DMS 273 treated with DMSO at 0.1 percent for 48 hours (cell line): ENCODE measurements at regions not wholly inside any gene's neighbourhood (a gene's known extent, or its start where the extent isn't known, plus 50 kb on each side); places are given as distances from the start of the nearest gene placed in this dataset.

Source experiments
- DNase-seq: peaks from one replicate; lab custom pipeline; 2025; lab: John Stamatoyannopoulos, UW

DNA sequence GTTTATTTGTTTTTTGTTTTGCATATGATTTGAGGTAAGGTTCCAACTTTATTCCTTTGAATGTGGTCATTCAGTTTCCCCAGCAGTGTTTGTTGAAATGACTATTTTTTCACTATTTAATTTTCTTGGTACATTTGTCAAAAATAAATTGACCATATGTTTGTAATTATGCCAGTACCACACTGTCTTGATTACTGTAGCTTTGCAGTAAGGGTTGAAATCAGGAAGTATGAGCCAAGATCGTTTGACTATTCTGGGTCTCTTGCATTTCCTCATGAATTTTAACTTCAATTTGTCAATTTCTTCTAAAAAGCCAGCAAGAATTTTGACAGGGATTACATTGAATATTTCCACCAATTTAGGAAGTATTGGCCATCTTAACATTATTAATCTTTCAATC, 199.3 kb upstream of the PPFIA2 start:
- no peak for DNase-seq

DNA sequence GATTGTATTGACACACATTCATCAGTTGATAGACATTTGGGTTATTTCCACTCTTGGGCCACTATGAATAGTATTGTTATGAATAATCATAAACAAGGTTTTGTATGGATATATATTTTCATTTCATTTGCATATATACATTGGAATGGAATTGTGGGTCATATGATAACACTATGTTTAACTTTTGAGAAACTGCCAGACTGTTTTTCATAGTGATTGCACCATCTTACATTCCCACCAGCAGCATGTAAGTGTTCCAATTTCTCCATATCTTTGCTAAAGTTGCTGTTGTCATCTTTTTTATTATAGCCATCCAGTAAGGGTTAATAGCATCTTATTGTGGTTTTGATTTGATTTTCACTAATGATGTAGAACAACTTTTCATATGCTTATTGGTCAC, 198.5 kb upstream of the PPFIA2 start:
- DNase-seq, result no peak

GRCh38 chr12:81956468-81956860, 197.3 kb upstream of the PPFIA2 start:
- no peak for DNase-seq

DNA sequence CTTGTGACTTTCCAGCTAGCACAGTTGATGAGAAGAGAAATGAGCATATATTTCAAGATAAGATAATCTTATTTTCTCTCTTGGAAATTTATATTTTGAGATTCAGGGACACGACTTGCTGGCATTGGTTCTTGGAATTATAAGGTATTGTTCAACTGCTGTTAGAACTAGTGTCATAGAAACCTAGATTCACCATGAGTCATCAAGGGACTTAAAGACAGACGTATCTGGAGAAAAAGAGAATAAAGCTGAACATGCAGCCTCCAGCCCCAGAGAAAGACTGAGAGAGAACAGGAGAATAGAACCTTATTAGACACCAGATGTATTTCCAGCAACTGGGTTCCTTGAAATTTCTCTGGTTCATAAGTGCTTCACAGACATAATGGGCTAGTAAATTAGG, 194.4 kb upstream of the PPFIA2 start:
- no peak for DNase-seq

DNA sequence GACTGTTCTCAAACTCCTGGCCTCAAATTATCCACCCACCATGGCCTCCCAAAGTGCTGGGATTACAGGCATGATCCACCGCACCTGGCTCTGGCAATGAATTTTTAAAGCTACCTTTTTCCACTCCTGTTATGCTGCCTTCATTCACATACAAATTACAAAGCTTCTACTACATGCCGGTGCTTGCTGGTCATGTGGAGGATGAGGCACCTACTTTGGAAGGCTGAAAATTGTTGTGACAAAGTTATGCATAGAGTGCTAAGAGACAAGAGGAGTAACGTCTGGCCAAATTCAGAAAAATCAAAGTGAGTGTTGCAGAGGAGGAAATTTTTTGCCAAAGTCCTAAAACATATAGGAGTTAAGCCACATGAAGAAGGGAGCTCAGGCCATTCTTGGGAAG, 191.7 kb upstream of the PPFIA2 start:
- DNase-seq, result no peak

DNA sequence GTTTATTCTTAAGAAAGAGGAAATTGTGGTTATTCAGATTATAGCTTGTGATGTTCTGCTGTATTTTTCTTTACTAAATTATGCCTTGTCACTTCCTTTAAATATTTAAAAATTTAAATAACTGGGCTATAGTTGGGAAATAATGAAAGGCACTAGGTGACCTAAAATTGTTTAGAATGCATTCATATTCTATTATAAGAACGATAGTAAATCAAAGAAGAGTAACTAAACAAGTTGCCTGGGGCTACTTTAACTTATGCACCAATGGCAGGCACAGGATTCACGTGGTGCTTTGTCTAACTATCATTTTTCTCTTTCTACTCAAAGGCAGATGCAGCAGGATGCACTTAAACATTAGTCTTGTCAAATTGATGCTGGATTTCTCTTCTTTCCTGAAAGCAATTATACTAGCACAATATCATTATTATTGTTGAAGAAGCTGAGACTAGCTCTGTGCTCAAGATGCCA, 190.7 kb upstream of the PPFIA2 start:
- no peak for DNase-seq

DNA sequence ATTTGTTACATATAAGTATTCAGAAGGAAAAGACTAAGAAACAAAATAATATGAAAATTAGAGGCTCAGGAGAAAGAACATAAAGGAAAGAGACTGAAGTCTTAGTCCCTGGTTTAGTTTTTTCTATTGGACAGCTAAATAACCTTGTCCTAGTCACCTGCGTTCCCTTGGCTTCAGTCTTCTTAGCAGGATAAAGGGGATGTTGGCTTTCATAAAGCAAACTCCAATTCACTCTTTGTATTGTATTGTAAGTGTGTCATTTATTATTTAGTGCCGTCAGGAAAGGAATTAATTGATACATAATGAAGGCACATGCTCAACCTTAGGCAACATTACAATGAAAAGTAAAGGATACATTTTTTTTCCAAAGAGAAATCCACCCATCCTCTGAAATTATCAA, 190.3 kb upstream of the PPFIA2 start:
- no peak for DNase-seq

DNA sequence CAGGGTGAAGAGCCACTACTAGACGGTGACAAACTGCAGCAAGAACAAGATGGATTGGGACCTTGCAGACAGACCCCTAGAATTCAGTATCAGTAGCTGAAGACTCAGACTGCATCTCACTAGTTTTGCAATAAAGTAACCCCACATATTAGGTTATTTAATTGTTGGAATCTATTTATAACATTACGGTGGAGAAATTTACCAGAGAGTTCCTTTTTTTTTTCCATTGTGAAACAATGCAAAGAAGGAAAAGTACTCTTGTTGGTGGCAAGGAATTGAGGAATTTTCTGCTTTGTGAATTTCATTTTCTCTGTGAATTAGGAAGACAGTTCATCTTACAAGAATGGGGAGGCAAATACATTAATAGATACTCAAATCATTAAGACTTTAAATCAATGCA, 185.7 kb upstream of the PPFIA2 start:
- DNase-seq, result no peak

DNA sequence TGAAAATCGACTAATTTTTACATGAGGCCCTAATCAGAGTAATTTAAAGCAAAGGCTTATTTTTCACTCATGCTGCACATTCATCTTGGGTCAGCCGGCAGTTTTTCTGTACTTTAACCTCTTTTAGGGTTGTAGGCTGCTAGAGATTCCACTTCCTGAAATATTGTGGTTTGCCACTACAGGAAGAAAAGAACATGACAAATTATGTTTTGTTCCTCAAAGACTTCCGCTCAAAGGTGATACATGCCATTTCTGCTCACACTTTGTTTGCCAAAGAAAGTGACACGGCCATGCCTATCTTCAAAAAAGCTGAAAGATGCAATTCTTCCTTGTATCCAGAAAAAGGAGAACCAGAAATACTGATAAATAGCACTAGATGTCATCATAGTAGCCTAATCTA, 183.4 kb upstream of the PPFIA2 start:
- no peak for DNase-seq

- no peak for DNase-seq
These were observed 170.9 kb upstream of the PPFIA2 start for GRCh38 chr12:81930037-81930436.

- no peak for DNase-seq
These were observed 137.6 kb upstream of the PPFIA2 start for GRCh38 chr12:81896771-81897170.

DNA sequence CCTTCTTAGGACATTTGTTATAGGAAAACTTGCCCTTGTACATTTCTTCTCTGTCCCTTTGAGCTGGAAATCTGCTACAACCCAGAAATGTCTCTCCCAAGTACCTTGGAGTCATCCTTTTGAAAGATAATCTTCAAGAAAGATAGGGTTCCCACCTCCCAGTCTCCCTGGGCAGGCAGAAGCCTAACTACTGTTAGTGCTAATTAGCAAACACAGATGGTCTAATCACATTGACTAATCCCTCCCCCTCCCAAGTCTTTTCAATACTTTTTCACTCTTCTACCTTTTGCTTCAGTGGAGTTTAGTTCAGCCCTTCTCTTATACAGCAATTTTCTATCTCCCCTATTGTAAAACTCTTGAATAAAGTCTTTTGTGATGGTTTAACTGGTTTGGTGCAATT, 129.8 kb upstream of the PPFIA2 start:
- DNase-seq, result no peak

DNA sequence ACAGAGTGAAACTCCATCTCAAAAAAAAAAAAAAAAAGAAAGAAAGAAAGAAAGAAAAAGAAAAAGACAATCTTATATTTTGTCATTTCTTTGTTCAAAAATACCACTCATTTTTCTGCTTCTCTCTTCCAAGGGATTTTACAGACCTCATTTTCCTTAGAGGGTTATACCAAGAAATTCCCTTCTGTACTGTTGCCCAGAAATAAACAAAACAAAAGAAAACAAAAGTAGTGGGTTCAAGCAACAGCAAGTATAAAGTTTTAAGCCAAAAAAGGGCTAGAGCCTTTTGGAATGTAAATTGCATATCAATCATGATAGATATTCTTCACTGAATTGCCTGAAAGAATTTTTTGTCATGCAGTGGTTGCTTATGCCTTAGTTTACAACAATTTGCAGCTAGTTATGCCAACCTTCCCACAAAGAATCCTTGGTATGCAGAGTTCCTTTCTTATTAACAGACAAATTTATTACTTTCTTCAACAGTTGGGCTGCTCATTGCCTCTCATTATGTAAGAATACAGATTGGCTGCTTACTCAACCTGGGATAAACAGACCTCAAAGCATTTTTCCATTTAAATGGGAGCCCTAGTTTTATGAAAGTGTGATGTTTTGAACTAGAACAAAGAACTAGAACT, 129.1 kb upstream of the PPFIA2 start:
- DNase-seq, result no peak

DNA sequence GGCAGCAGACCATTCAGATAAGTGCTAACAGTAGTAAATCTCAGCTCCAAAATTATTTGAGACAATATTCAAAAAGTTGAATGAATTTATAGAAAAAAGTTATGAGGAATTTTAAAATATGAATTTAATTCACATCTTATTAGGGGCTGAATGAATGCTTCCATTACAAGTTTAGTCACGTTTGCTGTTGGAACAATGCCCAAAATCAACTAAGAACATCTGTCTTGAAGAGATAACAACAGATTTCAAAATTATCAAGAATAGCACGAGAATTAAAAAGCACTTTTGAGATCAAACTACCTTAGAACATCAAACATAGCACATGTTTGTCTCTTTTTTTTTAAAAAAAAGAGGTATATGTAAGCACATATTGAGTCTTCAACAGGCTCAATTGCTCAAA, 115.4 kb upstream of the PPFIA2 start:
- DNase-seq, result peak; percentile 30

GRCh38 chr12:81874166-81874565, 115.0 kb upstream of the PPFIA2 start:
- DNase-seq, result peak; percentile 24

DNA sequence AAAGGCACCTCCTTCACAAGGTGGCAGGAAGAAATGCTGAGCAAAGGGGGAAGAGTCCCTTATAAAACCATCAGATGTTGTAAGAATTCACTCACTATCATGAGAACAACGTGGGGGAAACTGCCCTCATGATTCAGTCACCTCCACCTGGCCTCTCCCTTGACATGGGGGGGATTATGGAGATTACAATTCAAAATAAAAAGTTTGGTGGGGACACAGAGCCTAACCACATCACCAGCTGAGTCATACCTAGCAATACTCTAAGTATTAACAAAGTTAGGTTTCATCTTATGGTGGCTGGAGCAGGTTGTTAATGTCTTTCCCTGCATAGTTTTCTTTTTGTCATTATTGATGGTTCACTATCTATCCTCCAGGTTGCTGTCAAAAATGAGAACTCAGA, 113.2 kb upstream of the PPFIA2 start:
- DNase-seq, result no peak

DNA sequence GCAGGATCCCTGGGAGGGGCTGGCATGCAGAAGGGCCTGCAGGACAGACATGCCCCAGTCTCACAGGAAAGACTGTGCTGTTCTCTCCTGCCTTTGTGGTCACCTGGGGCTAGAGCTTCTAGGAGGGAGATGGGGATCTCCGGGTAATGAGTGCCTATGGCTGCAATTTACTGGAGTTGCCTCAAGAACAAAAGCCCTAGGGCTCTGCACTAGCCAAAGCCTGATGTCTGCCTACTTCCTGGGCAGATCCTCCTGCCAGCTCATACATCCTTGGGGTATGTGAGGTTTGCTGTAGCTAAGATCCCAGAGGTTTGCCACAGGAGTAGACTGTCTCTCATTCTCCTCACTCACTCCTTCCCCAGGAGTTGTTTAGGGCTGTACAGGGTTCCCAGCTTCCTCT, 106.9 kb upstream of the PPFIA2 start:
- no peak for DNase-seq

GRCh38 chr12:81863406-81863805, 104.3 kb upstream of the PPFIA2 start:
- DNase-seq, result no peak

DNA sequence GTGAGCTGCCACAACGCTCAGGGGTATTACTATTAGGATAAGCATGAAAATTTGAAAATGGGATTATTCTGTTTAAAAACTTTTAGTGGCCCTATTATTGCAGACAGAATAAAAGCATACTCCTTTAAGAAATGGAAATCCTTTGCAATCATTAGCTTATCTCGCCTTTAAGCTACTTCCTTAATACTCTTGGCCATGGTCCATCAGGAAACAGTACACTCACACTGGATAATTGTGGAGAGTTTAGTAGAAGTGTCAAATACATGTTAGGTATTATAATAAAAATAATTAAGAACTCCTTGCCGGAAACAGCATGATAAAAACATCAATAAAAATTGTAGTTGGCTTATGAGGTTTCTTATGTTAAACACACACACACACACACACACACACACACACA, 100.4 kb upstream of the PPFIA2 start:
- DNase-seq, result no peak

DNA sequence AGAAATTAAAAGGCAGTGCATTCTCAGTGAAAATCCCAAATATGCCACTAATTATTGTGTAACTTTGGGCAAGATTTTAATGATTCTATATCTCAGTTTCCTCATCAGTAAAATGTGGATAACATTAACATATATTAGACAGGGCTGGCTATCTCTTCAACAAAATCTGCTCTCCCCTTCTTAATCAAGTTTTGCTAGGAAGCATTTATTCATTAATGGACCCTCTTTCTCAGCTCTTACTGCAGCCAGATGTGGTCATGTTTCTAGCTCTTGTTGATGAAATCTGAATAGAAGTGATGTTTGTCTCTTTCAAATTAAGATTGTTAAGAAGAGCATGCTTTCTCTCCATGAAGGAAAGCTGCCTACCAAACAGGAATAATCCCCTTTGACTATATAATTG, 84.4 kb upstream of the PPFIA2 start:
- DNase-seq, result no peak

DNA sequence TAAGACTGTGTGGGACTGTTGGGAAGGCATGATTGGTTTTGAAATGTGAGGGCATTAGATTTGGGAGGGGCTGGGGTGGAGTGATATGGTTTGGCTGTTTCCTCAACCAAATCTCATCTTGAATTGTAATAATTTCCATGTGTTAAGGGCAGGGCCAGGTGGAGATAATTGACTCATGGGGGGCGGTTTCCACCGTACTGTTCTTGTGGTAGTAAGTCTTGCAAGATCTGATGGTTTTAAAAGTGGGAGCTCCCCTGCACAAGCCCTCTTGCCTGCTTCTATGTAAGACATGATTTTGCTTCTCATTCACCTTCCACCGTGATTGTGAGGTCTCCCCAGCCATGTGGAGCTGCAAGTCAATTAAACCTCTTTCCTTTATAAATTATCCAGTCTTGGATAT, 76.6 kb upstream of the PPFIA2 start:
- DNase-seq, result no peak

DNA sequence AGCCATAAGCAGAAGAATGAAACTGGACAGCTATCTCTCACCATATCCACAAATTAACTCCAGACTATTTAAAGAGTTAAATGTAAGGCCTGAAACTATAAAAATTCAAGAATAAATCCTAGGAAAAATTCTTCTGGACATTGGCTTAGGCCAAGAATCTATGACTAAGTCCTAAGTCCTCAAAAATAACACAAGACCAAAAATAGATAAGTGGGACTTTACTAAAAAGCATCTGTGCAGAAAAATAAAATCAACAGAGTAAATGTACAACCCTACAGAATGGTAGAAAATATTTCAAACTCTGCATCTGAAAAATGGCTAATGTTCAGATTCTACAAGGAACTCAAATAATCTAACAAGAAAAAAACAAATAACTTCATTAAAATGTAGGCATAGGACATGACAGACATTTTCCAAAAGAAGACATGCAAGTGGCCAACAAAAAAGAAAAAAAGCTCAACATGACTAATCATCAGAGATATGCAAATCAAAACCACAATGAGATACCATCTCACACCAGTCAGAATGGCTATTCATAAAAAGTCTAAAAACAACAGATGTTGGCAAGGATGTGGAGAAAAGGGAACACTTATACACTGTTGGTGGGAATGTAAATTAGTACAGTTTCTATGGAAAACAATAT, 61.0 kb upstream of the PPFIA2 start:
- DNase-seq, result no peak

DNA sequence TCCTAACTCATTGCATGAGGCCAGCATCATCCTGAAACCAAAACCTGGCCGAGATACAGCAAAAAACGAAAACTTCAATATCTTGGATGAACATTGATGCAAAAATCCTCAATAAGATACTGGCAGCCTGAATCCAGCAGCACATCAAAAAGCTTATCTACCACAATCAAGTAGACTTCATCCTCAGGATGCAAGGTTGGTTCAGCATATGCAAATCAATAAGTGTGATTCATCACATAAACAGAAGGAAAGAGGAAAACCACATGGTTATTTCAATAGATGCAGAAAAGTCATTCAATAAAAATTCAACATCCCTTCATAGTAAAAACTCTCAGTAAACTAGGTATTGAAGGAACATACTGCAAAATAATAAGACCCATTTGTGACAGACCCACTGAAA, 56.5 kb upstream of the PPFIA2 start:
- no peak for DNase-seq

GRCh38 chr12:81811778-81812125, 52.6 kb upstream of the PPFIA2 start:
- DNase-seq, result no peak
